Stimulated activated CD8-positive, alpha-beta memory T cell treated with anti-CD3 and anti-CD28 coated beads, Interleukin-2, amount 100 ng/mL, for 1 hour (primary cell): ENCODE measurements at regions not wholly inside any gene's neighbourhood (a gene's known extent, or its start where the extent isn't known, plus 50 kb on each side); places are given as distances from the start of the nearest gene placed in this dataset.
"Not testable (repeated sequence)": the region's sequence is repeated elsewhere in the genome, so short reads cannot be mapped to it uniquely, and the experiment has no call there.

ENCODE experiments used
- DNase-seq, 2 donors: peaks; one replicate each; pipeline ENCODE4 v3.0.0-alpha.2; 2020; ENCODE audit warnings: low read depth in 2 of 2

- DNase-seq = no peak
These were observed 85.4 kb upstream of the OLIG2 start for GRCh38 chr21:32940079-32941014.

GRCh38 chr21:32941263-32941662, 84.5 kb upstream of the OLIG2 start:
- no peak for DNase-seq

GRCh38 chr21:32946654-32947053, 79.1 kb upstream of the OLIG2 start:
- DNase-seq = no peak

- DNase-seq = no peak
These were observed 78.0 kb upstream of the OLIG2 start for GRCh38 chr21:32947736-32948135.

- no peak for DNase-seq
These were observed 76.0 kb upstream of the OLIG2 start for GRCh38 chr21:32949701-32950100.

GRCh38 chr21:32951041-32951440, 74.7 kb upstream of the OLIG2 start:
- DNase-seq = no peak

- no peak for DNase-seq
These were observed 71.4 kb upstream of the OLIG2 start for GRCh38 chr21:32954353-32954752.

- no peak for DNase-seq
These were observed 70.2 kb upstream of the OLIG2 start for GRCh38 chr21:32955311-32956060.

GRCh38 chr21:32956061-32956656, 69.6 kb upstream of the OLIG2 start:
- DNase-seq = no peak

GRCh38 chr21:32957545-32957944, 68.2 kb upstream of the OLIG2 start:
- no peak for DNase-seq

GRCh38 chr21:32958288-32959002, 67.3 kb upstream of the OLIG2 start:
- no peak for DNase-seq

- no peak for DNase-seq
These were observed 63.5 kb upstream of the OLIG2 start for GRCh38 chr21:32962268-32962667.

GRCh38 chr21:32965129-32965680, 60.5 kb upstream of the OLIG2 start:
- DNase-seq = no peak

- no peak for DNase-seq
These were observed 59.6 kb upstream of the OLIG2 start for GRCh38 chr21:32966120-32966519.

- DNase-seq = not testable (repeated sequence)
These were observed 57.6 kb upstream of the OLIG2 start for GRCh38 chr21:32968103-32968502.

GRCh38 chr21:32974653-32975052, 51.1 kb upstream of the OLIG2 start:
- no peak for DNase-seq

- DNase-seq = no peak
These were observed 49.8 kb upstream of the OLIG2 start for GRCh38 chr21:32975811-32976431.
